ENCODE measurements at regions not wholly inside any gene's neighbourhood (a gene's known extent, or its start where the extent isn't known, plus 50 kb on each side); places are given as distances from the start of the nearest gene placed in this dataset.

DNA sequence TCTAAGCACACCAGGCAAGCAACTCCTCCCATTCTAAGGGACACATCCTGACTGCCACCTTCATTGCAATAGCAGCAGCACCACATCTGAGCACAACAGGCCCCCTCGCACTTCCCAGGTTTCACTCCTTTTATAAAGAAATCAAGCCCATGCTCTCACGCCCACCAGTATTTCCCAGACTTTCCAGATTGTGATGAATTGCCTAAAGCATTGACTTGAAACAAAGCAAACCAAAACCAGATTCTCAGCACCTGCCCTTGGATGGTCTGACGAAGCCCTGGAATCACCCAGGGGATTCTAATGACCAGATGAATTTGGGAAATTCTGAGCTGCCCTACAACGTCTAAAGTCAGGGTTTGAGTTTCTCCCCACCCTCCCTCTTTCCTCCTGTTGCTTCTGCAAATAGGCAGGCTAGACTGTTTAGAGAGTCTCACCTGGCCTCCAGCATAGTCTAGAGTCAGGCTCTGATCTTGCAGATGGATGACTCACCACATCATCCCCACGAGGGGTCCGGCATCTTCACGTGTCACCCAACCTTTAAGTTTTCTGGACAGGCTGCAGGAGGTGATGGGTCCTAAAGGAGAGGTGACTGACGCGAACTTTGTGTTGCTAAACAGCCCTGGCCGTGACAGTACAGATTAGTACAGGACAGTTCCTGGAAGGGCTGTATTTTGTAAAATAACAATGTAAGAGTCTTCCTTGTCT lies 198.0 kb downstream of the SKIDA1 start:
- DNase-seq (ENCODE audit: low spot score): no peak
- no peak overlapping the region for H3K27ac Mint-ChIP-seq (ENCODE audit: unreplicated experiment)
- H3K27me3 Mint-ChIP-seq (ENCODE audit: low read depth): no peaks in the 10 kb centered on the region
- H3K9me3 Mint-ChIP-seq (ENCODE audit: low read depth): no peaks in the 10 kb centered on the region
- TF ChIP-seq, protein P1, sequence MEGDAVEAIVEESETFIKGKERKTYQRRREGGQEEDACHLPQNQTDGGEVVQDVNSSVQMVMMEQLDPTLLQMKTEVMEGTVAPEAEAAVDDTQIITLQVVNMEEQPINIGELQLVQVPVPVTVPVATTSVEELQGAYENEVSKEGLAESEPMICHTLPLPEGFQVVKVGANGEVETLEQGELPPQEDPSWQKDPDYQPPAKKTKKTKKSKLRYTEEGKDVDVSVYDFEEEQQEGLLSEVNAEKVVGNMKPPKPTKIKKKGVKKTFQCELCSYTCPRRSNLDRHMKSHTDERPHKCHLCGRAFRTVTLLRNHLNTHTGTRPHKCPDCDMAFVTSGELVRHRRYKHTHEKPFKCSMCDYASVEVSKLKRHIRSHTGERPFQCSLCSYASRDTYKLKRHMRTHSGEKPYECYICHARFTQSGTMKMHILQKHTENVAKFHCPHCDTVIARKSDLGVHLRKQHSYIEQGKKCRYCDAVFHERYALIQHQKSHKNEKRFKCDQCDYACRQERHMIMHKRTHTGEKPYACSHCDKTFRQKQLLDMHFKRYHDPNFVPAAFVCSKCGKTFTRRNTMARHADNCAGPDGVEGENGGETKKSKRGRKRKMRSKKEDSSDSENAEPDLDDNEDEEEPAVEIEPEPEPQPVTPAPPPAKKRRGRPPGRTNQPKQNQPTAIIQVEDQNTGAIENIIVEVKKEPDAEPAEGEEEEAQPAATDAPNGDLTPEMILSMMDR (IDR thresholded peaks at IDR 0.05): no peak
- peaks cover 9% of the 10 kb centered on the region for H3K4me1 Mint-ChIP-seq (ENCODE audit: low read depth)
- no peak overlapping the region for H3K4me3 Mint-ChIP-seq (ENCODE audit: unreplicated experiment)
- no peaks in the 10 kb centered on the region for H3K36me3 Mint-ChIP-seq (ENCODE audit: low read depth)

DNA sequence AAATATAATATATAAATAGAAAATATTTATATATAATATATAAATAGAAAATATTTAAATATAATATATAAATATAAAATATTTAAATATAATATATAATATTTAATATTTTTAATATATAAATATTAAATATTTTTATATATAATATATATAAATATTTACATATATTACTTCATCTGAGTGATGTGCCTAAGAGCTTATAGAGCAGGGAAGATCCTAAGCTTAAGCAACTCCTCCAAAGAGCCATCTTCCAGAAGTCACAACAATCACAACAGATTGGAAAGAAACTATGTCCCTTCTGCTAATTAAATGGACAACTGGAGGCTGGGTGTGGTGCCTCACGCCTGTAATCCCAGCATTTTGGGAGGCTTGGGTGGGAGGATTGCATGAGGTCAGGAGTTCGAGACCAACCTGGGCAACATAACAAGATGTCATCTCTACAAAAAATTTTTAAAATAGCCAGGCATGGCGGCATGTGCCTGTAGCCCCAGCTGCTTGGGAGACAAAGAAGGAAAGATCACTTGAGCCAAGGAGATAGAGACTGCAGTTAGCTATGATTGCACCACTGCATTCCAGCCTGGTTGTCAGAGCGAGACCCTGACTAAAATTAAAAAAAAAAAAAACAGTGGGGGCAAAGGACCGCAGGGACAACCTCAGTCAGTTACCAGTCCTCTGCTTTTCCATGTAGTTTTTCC lies 198.7 kb downstream of the SKIDA1 start:
- Mint-ChIP-seq H3K27ac (ENCODE audit: unreplicated experiment) (no peak overlapping the region), H3K9me3 (ENCODE audit: low read depth) (no peaks in the 10 kb centered on the region), H3K36me3 (ENCODE audit: low read depth) (no peaks in the 10 kb centered on the region), H3K4me1 (ENCODE audit: low read depth) (peaks cover 7% of the 10 kb centered on the region), H3K27me3 (ENCODE audit: low read depth) (no peaks in the 10 kb centered on the region), H3K4me3 (ENCODE audit: unreplicated experiment) (no peak overlapping the region)
- TF ChIP-seq, protein P1 (IDR thresholded peaks at IDR 0.05): no peak
- DNase-seq (ENCODE audit: low spot score): no peak

GRCh38 chr10:21318540-21319167 lies 206.8 kb downstream of the SKIDA1 start:
- no peaks in the 10 kb centered on the region for H3K9me3 Mint-ChIP-seq (ENCODE audit: low read depth)
- TF ChIP-seq, protein P1 (IDR thresholded peaks at IDR 0.05): no peak
- no peak for DNase-seq (ENCODE audit: low spot score)
- peaks cover 44% of the 10 kb centered on the region for H3K4me1 Mint-ChIP-seq (ENCODE audit: low read depth)
- H3K4me3 Mint-ChIP-seq (ENCODE audit: unreplicated experiment): no peak overlapping the region
- H3K36me3 Mint-ChIP-seq (ENCODE audit: low read depth): no peaks in the 10 kb centered on the region
- H3K27me3 Mint-ChIP-seq (ENCODE audit: low read depth): no peaks in the 10 kb centered on the region
- H3K27ac Mint-ChIP-seq (ENCODE audit: unreplicated experiment): no peak overlapping the region

GRCh38 chr10:21317902-21318301 lies 207.6 kb downstream of the SKIDA1 start:
- no peaks in the 10 kb centered on the region for H3K27me3 Mint-ChIP-seq (ENCODE audit: low read depth)
- TF ChIP-seq, protein P1 (IDR thresholded peaks at IDR 0.05): no peak
- no peak overlapping the region for H3K4me3 Mint-ChIP-seq (ENCODE audit: unreplicated experiment)
- H3K27ac Mint-ChIP-seq (ENCODE audit: unreplicated experiment): peak overlapping the region; percentile 27
- H3K36me3 Mint-ChIP-seq (ENCODE audit: low read depth): no peaks in the 10 kb centered on the region
- H3K4me1 Mint-ChIP-seq (ENCODE audit: low read depth): peaks cover 46% of the 10 kb centered on the region
- no peak for DNase-seq (ENCODE audit: low spot score)
- H3K9me3 Mint-ChIP-seq (ENCODE audit: low read depth): no peaks in the 10 kb centered on the region

DNA sequence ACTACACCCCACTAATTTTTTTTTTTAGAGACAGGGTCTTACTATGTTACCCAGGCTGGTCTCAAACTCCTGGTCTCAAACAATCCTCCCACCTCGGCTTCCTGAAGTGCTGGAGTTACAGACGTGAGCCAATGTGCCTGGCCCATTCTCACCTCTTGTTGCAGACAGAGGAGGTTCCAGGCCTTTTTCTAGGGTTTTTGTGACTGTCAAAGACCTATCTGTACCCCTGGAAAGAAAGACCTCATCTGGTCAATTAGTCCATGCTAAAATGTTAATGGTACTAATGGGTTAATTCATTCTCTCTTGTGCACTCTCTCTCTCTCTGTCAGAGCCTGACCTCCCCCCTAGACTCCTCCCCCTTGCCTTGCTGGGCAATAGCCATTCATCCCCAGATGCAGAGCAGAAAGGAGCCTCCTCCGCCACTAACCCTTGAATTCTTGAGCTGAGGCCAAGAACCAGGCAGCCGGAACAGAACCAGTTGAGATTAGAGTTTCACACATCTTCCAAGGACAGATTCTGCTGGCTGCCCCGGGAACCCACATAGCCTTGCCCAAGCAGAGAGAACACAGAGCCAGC lies 209.7 kb downstream of the SKIDA1 start:
- H3K36me3 Mint-ChIP-seq (ENCODE audit: low read depth): no peaks in the 10 kb centered on the region

More for the DNA sequence above, 209.7 kb downstream of the SKIDA1 start:
- Mint-ChIP-seq H3K27ac (ENCODE audit: unreplicated experiment) (peak overlapping the region; percentile 86), H3K27me3 (ENCODE audit: low read depth) (no peaks in the 10 kb centered on the region), H3K9me3 (ENCODE audit: low read depth) (no peaks in the 10 kb centered on the region), H3K4me1 (ENCODE audit: low read depth) (peaks cover 49% of the 10 kb centered on the region), H3K4me3 (ENCODE audit: unreplicated experiment) (no peak overlapping the region)
- TF ChIP-seq, protein P1 (IDR thresholded peaks at IDR 0.05): no peak
- DNase-seq (ENCODE audit: low spot score): no peak
